Lower leg skin (tissue), 3 donors: ENCODE measurements at regions not wholly inside any gene's neighbourhood (a gene's known extent, or its start where the extent isn't known, plus 50 kb on each side); places are given as distances from the start of the nearest gene placed in this dataset.

ENCODE experiments used
- POLR2A ChIP-seq, 2 donors: fragments of 450-650 bp; IDR thresholded peaks; one replicate each; pipeline ENCODE4 v1.6.1; 2016 to 2017; ENCODE audit warnings: antibody characterized with exemption in 2 of 2, mild to moderate bottlenecking in 1 of 2, moderate library complexity in 1 of 2
- TF ChIP-seq, protein P1 (sequence below), 3 donors: fragments of 450-650 bp; IDR thresholded peaks; one replicate each; pipeline ENCODE4 v1.5.1; 2016; ENCODE audit warnings: antibody characterized with exemption in 3 of 3, mild to moderate bottlenecking in 3 of 3, moderate library complexity in 2 of 3

DNA sequence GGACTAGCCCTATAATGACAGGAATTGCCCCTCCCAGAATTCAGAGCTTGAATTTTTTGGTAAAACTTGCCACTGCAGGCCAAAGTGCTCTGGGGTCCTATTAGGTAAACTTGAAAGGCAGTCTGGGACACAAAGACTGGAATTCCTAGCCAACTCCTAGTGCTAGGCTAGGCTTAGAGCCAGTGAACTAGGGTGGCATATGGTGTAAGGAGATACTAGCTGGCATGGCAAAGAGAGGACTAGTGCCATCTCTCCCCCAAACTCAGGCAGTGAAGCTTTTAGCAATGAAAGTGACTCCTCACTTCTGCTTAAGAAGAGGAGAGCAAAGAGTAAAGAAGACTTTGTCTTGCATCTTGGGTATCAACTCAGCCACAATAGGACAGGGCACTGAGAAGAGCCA is 410.5 kb upstream of the CNTNAP5 start:
- TF ChIP-seq, protein P1, sequence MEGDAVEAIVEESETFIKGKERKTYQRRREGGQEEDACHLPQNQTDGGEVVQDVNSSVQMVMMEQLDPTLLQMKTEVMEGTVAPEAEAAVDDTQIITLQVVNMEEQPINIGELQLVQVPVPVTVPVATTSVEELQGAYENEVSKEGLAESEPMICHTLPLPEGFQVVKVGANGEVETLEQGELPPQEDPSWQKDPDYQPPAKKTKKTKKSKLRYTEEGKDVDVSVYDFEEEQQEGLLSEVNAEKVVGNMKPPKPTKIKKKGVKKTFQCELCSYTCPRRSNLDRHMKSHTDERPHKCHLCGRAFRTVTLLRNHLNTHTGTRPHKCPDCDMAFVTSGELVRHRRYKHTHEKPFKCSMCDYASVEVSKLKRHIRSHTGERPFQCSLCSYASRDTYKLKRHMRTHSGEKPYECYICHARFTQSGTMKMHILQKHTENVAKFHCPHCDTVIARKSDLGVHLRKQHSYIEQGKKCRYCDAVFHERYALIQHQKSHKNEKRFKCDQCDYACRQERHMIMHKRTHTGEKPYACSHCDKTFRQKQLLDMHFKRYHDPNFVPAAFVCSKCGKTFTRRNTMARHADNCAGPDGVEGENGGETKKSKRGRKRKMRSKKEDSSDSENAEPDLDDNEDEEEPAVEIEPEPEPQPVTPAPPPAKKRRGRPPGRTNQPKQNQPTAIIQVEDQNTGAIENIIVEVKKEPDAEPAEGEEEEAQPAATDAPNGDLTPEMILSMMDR (IDR thresholded peaks at IDR 0.05): no peak
- no peak for TF ChIP-seq POLR2A (IDR thresholded peaks at IDR 0.05)
